ENCODE measurements at regions not wholly inside any gene's neighbourhood (a gene's known extent, or its start where the extent isn't known, plus 50 kb on each side); places are given as distances from the start of the nearest gene placed in this dataset.
"Not testable (repeated sequence)": the region's sequence is repeated elsewhere in the genome, so short reads cannot be mapped to it uniquely, and the experiment has no call there.

DNA sequence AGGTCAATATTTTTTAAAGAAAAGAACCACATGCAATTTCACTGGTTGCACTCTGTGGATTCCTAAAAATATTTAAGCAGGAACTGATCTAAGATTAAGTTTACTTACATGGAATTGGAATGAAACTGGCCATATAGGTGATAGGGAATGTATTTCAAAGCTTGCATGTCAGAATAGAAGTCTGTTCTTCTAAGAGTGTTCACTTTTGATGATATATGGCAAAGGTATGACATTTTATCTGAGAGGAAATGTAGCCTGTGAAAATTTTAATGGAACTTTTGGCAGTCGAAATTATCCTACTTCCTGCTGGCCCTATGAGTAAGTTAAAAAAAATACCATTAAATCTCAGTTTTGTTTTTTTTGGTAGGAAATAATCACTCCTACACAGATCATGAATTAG is 1538.4 kb downstream of the CDY2B start:
- TF ChIP-seq, protein P1, sequence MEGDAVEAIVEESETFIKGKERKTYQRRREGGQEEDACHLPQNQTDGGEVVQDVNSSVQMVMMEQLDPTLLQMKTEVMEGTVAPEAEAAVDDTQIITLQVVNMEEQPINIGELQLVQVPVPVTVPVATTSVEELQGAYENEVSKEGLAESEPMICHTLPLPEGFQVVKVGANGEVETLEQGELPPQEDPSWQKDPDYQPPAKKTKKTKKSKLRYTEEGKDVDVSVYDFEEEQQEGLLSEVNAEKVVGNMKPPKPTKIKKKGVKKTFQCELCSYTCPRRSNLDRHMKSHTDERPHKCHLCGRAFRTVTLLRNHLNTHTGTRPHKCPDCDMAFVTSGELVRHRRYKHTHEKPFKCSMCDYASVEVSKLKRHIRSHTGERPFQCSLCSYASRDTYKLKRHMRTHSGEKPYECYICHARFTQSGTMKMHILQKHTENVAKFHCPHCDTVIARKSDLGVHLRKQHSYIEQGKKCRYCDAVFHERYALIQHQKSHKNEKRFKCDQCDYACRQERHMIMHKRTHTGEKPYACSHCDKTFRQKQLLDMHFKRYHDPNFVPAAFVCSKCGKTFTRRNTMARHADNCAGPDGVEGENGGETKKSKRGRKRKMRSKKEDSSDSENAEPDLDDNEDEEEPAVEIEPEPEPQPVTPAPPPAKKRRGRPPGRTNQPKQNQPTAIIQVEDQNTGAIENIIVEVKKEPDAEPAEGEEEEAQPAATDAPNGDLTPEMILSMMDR (IDR thresholded peaks at IDR 0.05; ENCODE audit: low read depth, low read length, missing input control) = not testable (repeated sequence)
- not testable (repeated sequence) for TF ChIP-seq TAF1 (conservative IDR thresholded peaks at IDR 0.05); EGR1 (IDR thresholded peaks at IDR 0.05; ENCODE audit: low read depth in 2 of 2); JUND (IDR thresholded peaks at IDR 0.05); HNF4A (conservative IDR thresholded peaks at IDR 0.05)
- TF ChIP-seq, protein P2, sequence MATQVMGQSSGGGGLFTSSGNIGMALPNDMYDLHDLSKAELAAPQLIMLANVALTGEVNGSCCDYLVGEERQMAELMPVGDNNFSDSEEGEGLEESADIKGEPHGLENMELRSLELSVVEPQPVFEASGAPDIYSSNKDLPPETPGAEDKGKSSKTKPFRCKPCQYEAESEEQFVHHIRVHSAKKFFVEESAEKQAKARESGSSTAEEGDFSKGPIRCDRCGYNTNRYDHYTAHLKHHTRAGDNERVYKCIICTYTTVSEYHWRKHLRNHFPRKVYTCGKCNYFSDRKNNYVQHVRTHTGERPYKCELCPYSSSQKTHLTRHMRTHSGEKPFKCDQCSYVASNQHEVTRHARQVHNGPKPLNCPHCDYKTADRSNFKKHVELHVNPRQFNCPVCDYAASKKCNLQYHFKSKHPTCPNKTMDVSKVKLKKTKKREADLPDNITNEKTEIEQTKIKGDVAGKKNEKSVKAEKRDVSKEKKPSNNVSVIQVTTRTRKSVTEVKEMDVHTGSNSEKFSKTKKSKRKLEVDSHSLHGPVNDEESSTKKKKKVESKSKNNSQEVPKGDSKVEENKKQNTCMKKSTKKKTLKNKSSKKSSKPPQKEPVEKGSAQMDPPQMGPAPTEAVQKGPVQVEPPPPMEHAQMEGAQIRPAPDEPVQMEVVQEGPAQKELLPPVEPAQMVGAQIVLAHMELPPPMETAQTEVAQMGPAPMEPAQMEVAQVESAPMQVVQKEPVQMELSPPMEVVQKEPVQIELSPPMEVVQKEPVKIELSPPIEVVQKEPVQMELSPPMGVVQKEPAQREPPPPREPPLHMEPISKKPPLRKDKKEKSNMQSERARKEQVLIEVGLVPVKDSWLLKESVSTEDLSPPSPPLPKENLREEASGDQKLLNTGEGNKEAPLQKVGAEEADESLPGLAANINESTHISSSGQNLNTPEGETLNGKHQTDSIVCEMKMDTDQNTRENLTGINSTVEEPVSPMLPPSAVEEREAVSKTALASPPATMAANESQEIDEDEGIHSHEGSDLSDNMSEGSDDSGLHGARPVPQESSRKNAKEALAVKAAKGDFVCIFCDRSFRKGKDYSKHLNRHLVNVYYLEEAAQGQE (IDR thresholded peaks at IDR 0.05) = not testable (repeated sequence)
- TF ChIP-seq, protein P3, sequence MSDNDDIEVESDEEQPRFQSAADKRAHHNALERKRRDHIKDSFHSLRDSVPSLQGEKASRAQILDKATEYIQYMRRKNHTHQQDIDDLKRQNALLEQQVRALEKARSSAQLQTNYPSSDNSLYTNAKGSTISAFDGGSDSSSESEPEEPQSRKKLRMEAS (IDR thresholded peaks at IDR 0.05) = not testable (repeated sequence)

All from liver (tissue), 3 donors.